ENCODE measurements at regions not wholly inside any gene's neighbourhood (a gene's known extent, or its start where the extent isn't known, plus 50 kb on each side); places are given as distances from the start of the nearest gene placed in this dataset.

DNA sequence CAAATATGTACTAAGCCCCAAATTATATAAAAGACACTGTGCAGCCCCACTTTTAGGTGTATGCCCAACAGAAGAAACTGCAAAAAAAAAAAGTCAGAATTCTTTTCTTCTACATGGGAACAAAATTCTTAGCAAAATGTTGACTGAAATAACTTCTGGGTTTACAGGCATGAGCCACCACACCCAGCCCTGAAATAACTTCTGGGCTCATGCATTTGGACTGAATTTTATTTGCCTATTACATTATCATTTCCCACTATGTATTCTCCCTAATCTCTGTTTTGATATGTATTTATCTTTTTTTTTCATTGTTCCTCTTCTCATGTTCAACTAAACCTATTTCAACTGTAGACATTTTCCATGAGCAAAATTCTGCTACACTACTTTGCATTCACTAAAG lies 169.2 kb downstream of the GRIN2B start:
- no peak overlapping the region for H3K27ac ChIP-seq (ENCODE audit: low read depth, low read length)
- H3K9me3 ChIP-seq (ENCODE audit: control insufficient read depth in 5 of 5, low read length in 5 of 5): no peaks in the 10 kb centered on the region
- no peak overlapping the region for H3K9ac ChIP-seq (ENCODE audit: low read length in 5 of 5)
- H3K36me3 ChIP-seq (ENCODE audit: control insufficient read depth in 5 of 5, insufficient read depth in 5 of 5, low read length in 5 of 5): no peaks in the 10 kb centered on the region
- H3K27me3 ChIP-seq (ENCODE audit: control insufficient read depth in 5 of 5, insufficient read depth in 4 of 5, low read length in 5 of 5): no peaks in the 10 kb centered on the region
- H3K4me1 ChIP-seq (ENCODE audit: control insufficient read depth in 5 of 5, insufficient read depth in 5 of 5, low read length in 5 of 5): peaks cover 0 to 7% (median 0%) of the 10 kb centered on the region in 5 donors
- H3K4me3 ChIP-seq (ENCODE audit: low read depth in 1 of 5, low read length in 5 of 5): no peak overlapping the region

DNA sequence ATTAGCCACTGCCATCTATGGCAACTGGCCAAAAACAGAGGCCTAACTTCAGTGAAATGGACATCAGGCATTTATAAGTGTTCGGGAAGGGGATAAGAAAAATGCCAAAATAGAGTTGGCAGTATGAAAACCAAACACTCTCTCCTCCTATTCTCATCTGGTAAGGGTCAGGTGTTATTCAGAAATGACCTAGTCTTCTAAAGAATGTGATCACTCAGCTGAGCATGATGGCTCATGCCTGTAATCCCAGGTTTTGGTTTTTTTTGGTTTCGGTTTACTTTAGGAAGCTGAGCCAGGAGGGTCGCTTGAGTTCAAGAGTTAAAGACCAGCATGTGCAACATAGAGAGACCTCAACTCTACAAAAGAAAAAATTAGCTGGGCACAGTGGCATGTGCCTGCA lies 170.3 kb downstream of the GRIN2B start:
- Histone ChIP-seq H3K27ac (ENCODE audit: low read depth, low read length) (no peak overlapping the region), H3K4me1 (ENCODE audit: control insufficient read depth in 5 of 5, insufficient read depth in 5 of 5, low read length in 5 of 5) (peaks cover 0 to 7% (median 0%) of the 10 kb centered on the region in 5 donors), H3K9me3 (ENCODE audit: control insufficient read depth in 5 of 5, low read length in 5 of 5) (no peaks in the 10 kb centered on the region), H3K36me3 (ENCODE audit: control insufficient read depth in 5 of 5, insufficient read depth in 5 of 5, low read length in 5 of 5) (no peaks in the 10 kb centered on the region), H3K27me3 (ENCODE audit: control insufficient read depth in 5 of 5, insufficient read depth in 4 of 5, low read length in 5 of 5) (no peaks in the 10 kb centered on the region), H3K9ac (ENCODE audit: low read length in 5 of 5) (no peak overlapping the region), H3K4me3 (ENCODE audit: low read depth in 1 of 5, low read length in 5 of 5) (no peak overlapping the region)

DNA sequence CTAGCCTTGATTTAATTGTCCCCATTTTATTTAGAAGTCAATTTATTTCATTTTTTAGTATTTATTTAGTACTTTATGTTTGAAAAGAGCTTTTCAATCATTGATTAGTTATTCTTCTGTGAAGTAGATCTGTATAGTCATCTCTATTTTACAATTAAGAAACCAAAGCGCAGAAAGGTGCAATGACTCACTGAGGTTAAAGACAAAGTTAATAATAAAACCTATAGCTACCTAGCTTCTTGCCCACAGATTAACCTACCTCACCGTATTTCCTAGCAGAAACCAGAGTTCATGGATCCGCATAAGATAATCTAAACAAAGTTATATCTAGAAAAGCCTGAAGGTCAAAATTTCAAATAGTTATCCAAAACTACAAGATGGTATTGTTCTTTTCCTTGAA lies 176.4 kb downstream of the GRIN2B start:
- H3K9me3 ChIP-seq (ENCODE audit: control insufficient read depth in 5 of 5, low read length in 5 of 5): no peaks in the 10 kb centered on the region
- no peak overlapping the region for H3K27ac ChIP-seq (ENCODE audit: low read depth, low read length)
- no peaks in the 10 kb centered on the region for H3K27me3 ChIP-seq (ENCODE audit: control insufficient read depth in 5 of 5, insufficient read depth in 4 of 5, low read length in 5 of 5)
- no peak overlapping the region for H3K4me3 ChIP-seq (ENCODE audit: low read depth in 1 of 5, low read length in 5 of 5)
- H3K4me1 ChIP-seq (ENCODE audit: control insufficient read depth in 5 of 5, insufficient read depth in 5 of 5, low read length in 5 of 5): peaks cover 0 to 5% (median 0%) of the 10 kb centered on the region in 5 donors
- H3K9ac ChIP-seq (ENCODE audit: low read length in 5 of 5): no peak overlapping the region
- no peaks in the 10 kb centered on the region for H3K36me3 ChIP-seq (ENCODE audit: control insufficient read depth in 5 of 5, insufficient read depth in 5 of 5, low read length in 5 of 5)

DNA sequence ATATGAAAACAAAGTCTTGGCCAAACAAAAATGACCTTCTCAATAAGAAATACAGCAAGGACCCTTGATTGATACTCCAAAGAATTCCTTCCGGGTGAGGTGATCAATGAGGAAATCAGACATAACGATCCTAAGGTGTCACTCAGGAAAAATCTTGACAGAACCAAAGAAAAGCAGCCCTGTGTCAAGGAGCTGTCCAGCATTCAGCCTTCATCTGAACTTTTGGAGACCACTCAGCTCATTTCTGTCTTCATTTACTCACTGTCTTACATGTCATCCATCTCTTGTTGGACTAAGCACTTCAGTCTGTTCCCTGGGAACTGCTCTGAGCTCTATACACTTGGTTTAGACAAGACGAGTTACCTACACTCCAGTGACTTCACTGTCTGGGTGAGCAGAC lies 179.9 kb downstream of the GRIN2B start:
- H3K4me1 ChIP-seq (ENCODE audit: control insufficient read depth in 5 of 5, insufficient read depth in 5 of 5, low read length in 5 of 5): peaks cover 0 to 5% (median 0%) of the 10 kb centered on the region in 5 donors

DNA sequence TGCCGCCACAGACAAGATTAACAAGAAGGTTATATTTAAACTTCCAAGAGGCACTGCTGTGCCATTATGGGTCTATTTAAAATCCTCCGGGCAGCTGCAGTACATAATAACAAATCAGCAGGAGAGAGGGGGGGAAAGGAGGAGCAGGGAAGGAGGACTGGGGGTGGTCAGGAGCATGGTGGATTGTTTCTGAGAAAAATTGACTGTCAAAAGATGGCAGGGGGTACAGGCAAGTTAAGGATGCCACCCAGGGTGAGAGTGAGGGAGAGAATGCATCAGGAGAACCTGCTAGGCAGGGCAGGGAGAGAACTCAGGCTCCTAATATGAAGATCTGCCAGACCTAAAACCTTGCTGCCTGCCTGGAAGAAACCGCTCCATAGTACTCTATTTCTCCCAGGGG lies 181.8 kb downstream of the GRIN2B start:
- H3K27me3 ChIP-seq (ENCODE audit: control insufficient read depth in 5 of 5, insufficient read depth in 4 of 5, low read length in 5 of 5): no peaks in the 10 kb centered on the region
- no peak overlapping the region for H3K9ac ChIP-seq (ENCODE audit: low read length in 5 of 5)
- no peaks in the 10 kb centered on the region for H3K36me3 ChIP-seq (ENCODE audit: control insufficient read depth in 5 of 5, insufficient read depth in 5 of 5, low read length in 5 of 5)
- H3K4me1 ChIP-seq (ENCODE audit: control insufficient read depth in 5 of 5, insufficient read depth in 5 of 5, low read length in 5 of 5): peaks cover 0 to 5% (median 0%) of the 10 kb centered on the region in 5 donors
- H3K4me3 ChIP-seq (ENCODE audit: low read depth in 1 of 5, low read length in 5 of 5): no peak overlapping the region
- H3K27ac ChIP-seq (ENCODE audit: low read depth, low read length): no peak overlapping the region
- H3K9me3 ChIP-seq (ENCODE audit: control insufficient read depth in 5 of 5, low read length in 5 of 5): no peaks in the 10 kb centered on the region

More for the DNA sequence above, 179.9 kb downstream of the GRIN2B start:
- H3K9me3 ChIP-seq (ENCODE audit: control insufficient read depth in 5 of 5, low read length in 5 of 5): no peaks in the 10 kb centered on the region
- no peak overlapping the region for H3K27ac ChIP-seq (ENCODE audit: low read depth, low read length)
- no peaks in the 10 kb centered on the region for H3K36me3 ChIP-seq (ENCODE audit: control insufficient read depth in 5 of 5, insufficient read depth in 5 of 5, low read length in 5 of 5)
- H3K4me3 ChIP-seq (ENCODE audit: low read depth in 1 of 5, low read length in 5 of 5): no peak overlapping the region
- no peaks in the 10 kb centered on the region for H3K27me3 ChIP-seq (ENCODE audit: control insufficient read depth in 5 of 5, insufficient read depth in 4 of 5, low read length in 5 of 5)
- no peak overlapping the region for H3K9ac ChIP-seq (ENCODE audit: low read length in 5 of 5)

DNA sequence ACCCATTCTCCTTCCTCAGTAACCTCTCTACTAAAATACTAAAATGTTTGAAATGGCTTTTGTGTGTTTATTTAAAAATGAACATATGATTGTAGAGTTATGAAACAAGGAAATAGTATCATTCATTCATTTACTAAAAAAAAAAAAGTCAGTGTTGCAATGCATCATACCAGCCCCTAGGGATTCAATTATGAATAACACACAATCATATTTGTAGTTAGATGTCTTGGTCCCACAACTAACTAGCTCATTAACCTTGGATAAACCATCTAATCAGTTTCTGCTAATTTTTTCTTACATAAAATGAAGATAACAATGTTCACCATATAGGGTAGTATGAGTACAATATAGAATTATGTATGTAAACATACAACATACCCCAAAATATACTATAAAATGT lies 183.2 kb downstream of the GRIN2B start:
- H3K9me3 ChIP-seq (ENCODE audit: control insufficient read depth in 5 of 5, low read length in 5 of 5): no peaks in the 10 kb centered on the region
- no peaks in the 10 kb centered on the region for H3K27me3 ChIP-seq (ENCODE audit: control insufficient read depth in 5 of 5, insufficient read depth in 4 of 5, low read length in 5 of 5)
- H3K4me3 ChIP-seq (ENCODE audit: low read depth in 1 of 5, low read length in 5 of 5): no peak overlapping the region
- no peak overlapping the region for H3K27ac ChIP-seq (ENCODE audit: low read depth, low read length)
- no peaks in the 10 kb centered on the region for H3K36me3 ChIP-seq (ENCODE audit: control insufficient read depth in 5 of 5, insufficient read depth in 5 of 5, low read length in 5 of 5)
- H3K4me1 ChIP-seq (ENCODE audit: control insufficient read depth in 5 of 5, insufficient read depth in 5 of 5, low read length in 5 of 5): no peaks in the 10 kb centered on the region
- no peak overlapping the region for H3K9ac ChIP-seq (ENCODE audit: low read length in 5 of 5)

DNA sequence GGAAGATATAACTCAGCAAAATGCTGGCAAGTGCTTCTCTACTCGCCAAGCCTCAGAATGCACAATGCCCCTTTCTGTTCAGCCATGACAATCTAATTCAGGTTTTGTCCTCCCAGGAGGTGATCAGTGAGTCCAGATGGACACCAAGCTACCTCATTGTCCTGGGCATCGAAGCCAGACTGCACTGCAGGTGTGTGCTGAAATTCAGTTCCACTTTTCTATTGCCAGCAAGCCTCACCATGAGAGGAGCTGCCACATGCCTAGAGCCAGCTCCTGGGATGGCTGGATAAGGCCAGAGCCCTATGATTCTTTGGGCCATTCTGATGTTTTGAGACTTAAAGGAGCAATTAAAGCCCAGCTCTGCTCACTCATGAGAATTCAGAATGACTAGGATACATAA lies 186.7 kb downstream of the GRIN2B start:
- Histone ChIP-seq H3K9me3 (ENCODE audit: control insufficient read depth in 5 of 5, low read length in 5 of 5) (no peaks in the 10 kb centered on the region), H3K4me3 (ENCODE audit: low read depth in 1 of 5, low read length in 5 of 5) (no peak overlapping the region), H3K27ac (ENCODE audit: low read depth, low read length) (no peak overlapping the region), H3K9ac (ENCODE audit: low read length in 5 of 5) (no peak overlapping the region), H3K36me3 (ENCODE audit: control insufficient read depth in 5 of 5, insufficient read depth in 5 of 5, low read length in 5 of 5) (no peaks in the 10 kb centered on the region), H3K27me3 (ENCODE audit: control insufficient read depth in 5 of 5, insufficient read depth in 4 of 5, low read length in 5 of 5) (no peaks in the 10 kb centered on the region), H3K4me1 (ENCODE audit: control insufficient read depth in 5 of 5, insufficient read depth in 5 of 5, low read length in 5 of 5) (no peaks in the 10 kb centered on the region)

DNA sequence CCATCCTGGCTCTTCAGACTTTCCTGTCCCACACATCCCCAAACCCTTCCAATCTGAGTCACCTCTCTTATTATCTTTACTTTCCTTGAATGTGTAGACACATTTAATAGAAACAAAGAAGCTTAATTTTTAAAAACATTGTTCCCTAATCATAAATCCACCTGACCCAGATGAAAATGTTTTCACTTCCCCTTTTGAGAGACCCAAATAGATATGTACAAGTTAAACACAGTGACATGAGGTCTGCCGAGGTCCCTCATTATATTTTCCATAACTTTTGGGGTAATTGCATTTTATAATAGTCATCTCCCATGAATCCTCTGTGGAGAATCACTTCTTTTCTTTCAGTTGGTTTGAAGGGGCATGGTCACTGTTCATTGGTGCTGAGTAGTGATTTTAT lies 191.1 kb downstream of the GRIN2B start:
- H3K4me1 ChIP-seq (ENCODE audit: control insufficient read depth in 5 of 5, insufficient read depth in 5 of 5, low read length in 5 of 5): no peaks in the 10 kb centered on the region
- no peaks in the 10 kb centered on the region for H3K27me3 ChIP-seq (ENCODE audit: control insufficient read depth in 5 of 5, insufficient read depth in 4 of 5, low read length in 5 of 5)
- no peak overlapping the region for H3K27ac ChIP-seq (ENCODE audit: low read depth, low read length)
- H3K36me3 ChIP-seq (ENCODE audit: control insufficient read depth in 5 of 5, insufficient read depth in 5 of 5, low read length in 5 of 5): no peaks in the 10 kb centered on the region
- no peak overlapping the region for H3K4me3 ChIP-seq (ENCODE audit: low read depth in 1 of 5, low read length in 5 of 5)
- no peaks in the 10 kb centered on the region for H3K9me3 ChIP-seq (ENCODE audit: control insufficient read depth in 5 of 5, low read length in 5 of 5)
- H3K9ac ChIP-seq (ENCODE audit: low read length in 5 of 5): no peak overlapping the region

DNA sequence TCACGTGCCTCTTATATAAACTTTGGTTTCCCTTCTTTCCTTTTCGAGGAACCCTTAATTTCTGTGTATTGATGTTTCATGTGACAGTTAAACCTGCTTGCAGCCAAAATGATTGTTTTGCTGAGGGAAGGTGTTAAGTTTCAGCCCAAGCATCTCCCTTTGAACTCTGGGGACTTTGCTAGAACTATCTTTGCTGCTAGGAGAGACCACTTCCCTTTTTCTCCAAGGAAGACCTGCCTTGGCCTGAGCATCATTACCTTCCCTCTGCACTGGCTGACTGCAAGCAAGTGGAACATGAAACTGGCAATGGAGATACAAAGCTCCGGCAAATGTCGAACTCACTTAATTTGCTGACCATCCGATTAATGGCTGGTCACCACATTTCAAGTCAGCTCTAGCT lies 192.8 kb downstream of the GRIN2B start:
- Histone ChIP-seq H3K27ac (ENCODE audit: low read depth, low read length) (no peak overlapping the region), H3K4me3 (ENCODE audit: low read depth in 1 of 5, low read length in 5 of 5) (no peak overlapping the region), H3K9me3 (ENCODE audit: control insufficient read depth in 5 of 5, low read length in 5 of 5) (no peaks in the 10 kb centered on the region), H3K9ac (ENCODE audit: low read length in 5 of 5) (no peak overlapping the region), H3K36me3 (ENCODE audit: control insufficient read depth in 5 of 5, insufficient read depth in 5 of 5, low read length in 5 of 5) (no peaks in the 10 kb centered on the region), H3K27me3 (ENCODE audit: control insufficient read depth in 5 of 5, insufficient read depth in 4 of 5, low read length in 5 of 5) (no peaks in the 10 kb centered on the region), H3K4me1 (ENCODE audit: control insufficient read depth in 5 of 5, insufficient read depth in 5 of 5, low read length in 5 of 5) (no peaks in the 10 kb centered on the region)

DNA sequence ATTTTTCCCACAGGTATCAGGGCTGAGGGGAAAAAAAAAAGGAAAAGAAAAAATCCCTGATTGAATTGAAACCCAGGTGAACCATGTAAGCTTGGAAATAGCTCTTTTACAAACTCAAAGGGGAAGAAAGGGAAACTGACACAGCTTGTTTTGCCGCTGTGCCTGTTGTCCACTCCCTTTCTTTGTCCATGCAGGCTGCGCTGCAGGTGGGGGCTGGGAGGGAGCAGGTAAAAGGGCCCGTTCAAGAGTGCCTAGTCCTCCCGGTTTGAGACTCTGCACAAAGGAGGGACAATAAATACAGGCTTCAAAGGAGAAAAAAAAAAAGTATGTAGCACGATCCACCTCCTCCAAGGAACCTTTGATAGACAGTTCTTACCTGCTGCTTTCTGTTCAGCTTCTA lies 194.8 kb downstream of the GRIN2B start:
- no peak overlapping the region for H3K27ac ChIP-seq (ENCODE audit: low read depth, low read length)
- H3K9ac ChIP-seq (ENCODE audit: low read length in 5 of 5): no peak overlapping the region
- H3K27me3 ChIP-seq (ENCODE audit: control insufficient read depth in 5 of 5, insufficient read depth in 4 of 5, low read length in 5 of 5): no peaks in the 10 kb centered on the region
- H3K4me3 ChIP-seq (ENCODE audit: low read depth in 1 of 5, low read length in 5 of 5): no peak overlapping the region
- H3K9me3 ChIP-seq (ENCODE audit: control insufficient read depth in 5 of 5, low read length in 5 of 5): no peaks in the 10 kb centered on the region
- H3K36me3 ChIP-seq (ENCODE audit: control insufficient read depth in 5 of 5, insufficient read depth in 5 of 5, low read length in 5 of 5): no peaks in the 10 kb centered on the region
- no peaks in the 10 kb centered on the region for H3K4me1 ChIP-seq (ENCODE audit: control insufficient read depth in 5 of 5, insufficient read depth in 5 of 5, low read length in 5 of 5)

DNA sequence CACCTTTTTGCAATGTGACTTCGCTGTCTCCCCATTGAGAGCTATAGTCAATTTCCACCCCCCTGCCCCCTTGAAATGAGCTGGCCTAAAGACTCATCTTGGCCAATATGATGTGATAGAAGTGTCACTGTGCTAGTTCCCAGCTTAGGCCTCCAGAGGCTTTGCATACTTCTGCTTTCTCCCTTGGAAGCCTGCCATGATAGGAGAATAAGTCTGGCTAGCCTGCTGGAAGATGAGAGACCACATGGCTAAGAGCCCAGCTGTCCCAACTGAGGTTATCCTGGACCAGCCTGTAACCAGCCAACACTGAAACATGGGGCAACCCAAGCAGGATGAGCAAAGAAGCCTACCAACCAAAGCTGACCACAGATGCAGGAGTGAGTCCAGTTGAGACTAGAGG lies 196.9 kb downstream of the GRIN2B start:
- no peaks in the 10 kb centered on the region for H3K9me3 ChIP-seq (ENCODE audit: control insufficient read depth in 5 of 5, low read length in 5 of 5)
- H3K36me3 ChIP-seq (ENCODE audit: control insufficient read depth in 5 of 5, insufficient read depth in 5 of 5, low read length in 5 of 5): no peaks in the 10 kb centered on the region
- no peak overlapping the region for H3K4me3 ChIP-seq (ENCODE audit: low read depth in 1 of 5, low read length in 5 of 5)
- no peak overlapping the region for H3K9ac ChIP-seq (ENCODE audit: low read length in 5 of 5)
- no peaks in the 10 kb centered on the region for H3K4me1 ChIP-seq (ENCODE audit: control insufficient read depth in 5 of 5, insufficient read depth in 5 of 5, low read length in 5 of 5)
- no peak overlapping the region for H3K27ac ChIP-seq (ENCODE audit: low read depth, low read length)
- H3K27me3 ChIP-seq (ENCODE audit: control insufficient read depth in 5 of 5, insufficient read depth in 4 of 5, low read length in 5 of 5): no peaks in the 10 kb centered on the region

All from subcutaneous abdominal adipose tissue (tissue), 5 donors.